ENCODE measurements at regions not wholly inside any gene's neighbourhood (a gene's known extent, or its start where the extent isn't known, plus 50 kb on each side); places are given as distances from the start of the nearest gene placed in this dataset.

GRCh38 chr2:145154731-145155130 is 634.8 kb upstream of the ZEB2 start:
- DNase-seq (ENCODE audit: low read depth in 4 of 4, low spot score in 3 of 4): no peak

GRCh38 chr2:145146691-145147090 is 626.8 kb upstream of the ZEB2 start:
- DNase-seq (ENCODE audit: low read depth in 4 of 4, low spot score in 3 of 4): no peak

DNA sequence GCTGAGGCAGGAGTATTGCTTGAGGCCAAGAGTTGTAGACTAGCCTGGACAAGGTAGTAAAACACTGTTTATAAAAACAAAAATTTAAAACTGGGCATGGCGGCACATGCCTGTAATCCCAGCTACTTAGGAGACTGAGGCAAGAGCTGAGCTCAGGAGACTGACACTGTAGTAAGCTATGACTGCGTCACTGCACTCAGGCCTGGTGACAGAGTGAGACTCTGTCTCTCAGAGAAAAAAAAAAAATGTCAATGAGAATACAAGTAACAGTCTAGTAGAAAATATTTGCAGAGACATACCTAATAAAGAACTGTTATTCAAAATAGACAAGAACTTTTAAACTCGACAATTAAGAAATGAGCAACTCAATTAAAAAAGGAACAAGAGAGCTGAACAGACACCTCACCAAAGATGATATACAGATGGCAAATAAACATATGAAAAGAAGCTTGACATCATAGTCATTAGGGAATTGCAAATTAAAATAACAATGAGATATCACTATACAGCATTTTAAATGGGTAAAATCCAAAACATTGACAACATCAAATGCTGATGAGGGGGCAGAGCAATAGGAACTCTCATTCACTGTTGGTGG is 624.3 kb upstream of the ZEB2 start:
- DNase-seq (ENCODE audit: low read depth in 4 of 4, low spot score in 3 of 4): no peak

- no peak for DNase-seq (ENCODE audit: low read depth in 4 of 4, low spot score in 3 of 4)
These were observed 622.1 kb upstream of the ZEB2 start for GRCh38 chr2:145141981-145142380.

GRCh38 chr2:145140658-145141057 is 620.7 kb upstream of the ZEB2 start:
- DNase-seq (ENCODE audit: low read depth in 4 of 4, low spot score in 3 of 4): no peak

DNA sequence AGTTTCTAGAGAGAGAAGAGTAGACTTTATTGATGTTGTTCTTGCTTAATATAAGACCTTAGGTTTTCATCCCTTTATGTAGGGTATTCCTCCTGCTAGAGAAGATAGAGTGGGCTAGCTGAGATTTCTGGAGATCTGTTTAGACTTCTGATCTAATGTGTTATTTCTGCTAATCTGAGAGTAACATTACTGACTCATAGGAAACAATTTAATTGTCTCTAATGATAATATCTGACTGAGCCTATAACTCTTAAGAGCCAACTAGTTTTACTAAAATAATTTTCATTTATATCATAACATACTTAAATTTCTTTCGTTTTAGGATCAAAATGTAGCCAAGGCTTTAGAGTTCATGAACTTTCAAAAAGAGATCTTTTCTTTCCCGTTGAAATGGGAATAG is 618.7 kb upstream of the ZEB2 start:
- DNase-seq (ENCODE audit: low read depth in 4 of 4, low spot score in 3 of 4): no peak

- no peak for DNase-seq (ENCODE audit: low read depth in 4 of 4, low spot score in 3 of 4)
These were observed 618.0 kb upstream of the ZEB2 start for GRCh38 chr2:145137901-145138300.

DNA sequence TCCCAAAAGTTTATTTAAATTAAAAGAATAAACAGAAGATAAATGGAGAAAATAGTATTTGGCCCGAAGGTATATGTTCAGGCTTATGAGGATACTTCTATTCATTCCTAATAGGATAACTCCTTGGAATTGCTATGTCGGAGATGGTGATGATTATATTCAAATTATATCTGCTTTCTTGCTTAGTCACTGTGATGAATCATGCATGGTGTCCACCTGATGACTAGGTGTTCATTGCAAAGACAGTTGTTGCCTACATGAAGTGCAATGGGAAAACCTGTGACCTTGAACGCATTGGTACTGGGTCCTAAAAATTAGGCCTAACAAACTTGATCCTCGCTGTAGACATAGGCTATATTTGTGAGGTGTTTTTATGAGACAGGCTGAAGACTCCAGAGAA is 617.3 kb upstream of the ZEB2 start:
- no peak for DNase-seq (ENCODE audit: low read depth in 4 of 4, low spot score in 3 of 4)

- no peak for DNase-seq (ENCODE audit: low read depth in 4 of 4, low spot score in 3 of 4)
These were observed 616.8 kb upstream of the ZEB2 start for GRCh38 chr2:145136702-145137101.

GRCh38 chr2:145126146-145126545 is 606.2 kb upstream of the ZEB2 start:
- no peak for DNase-seq (ENCODE audit: low read depth in 4 of 4, low spot score in 3 of 4)

GRCh38 chr2:145124085-145124484 is 604.2 kb upstream of the ZEB2 start:
- no peak for DNase-seq (ENCODE audit: low read depth in 4 of 4, low spot score in 3 of 4)

DNA sequence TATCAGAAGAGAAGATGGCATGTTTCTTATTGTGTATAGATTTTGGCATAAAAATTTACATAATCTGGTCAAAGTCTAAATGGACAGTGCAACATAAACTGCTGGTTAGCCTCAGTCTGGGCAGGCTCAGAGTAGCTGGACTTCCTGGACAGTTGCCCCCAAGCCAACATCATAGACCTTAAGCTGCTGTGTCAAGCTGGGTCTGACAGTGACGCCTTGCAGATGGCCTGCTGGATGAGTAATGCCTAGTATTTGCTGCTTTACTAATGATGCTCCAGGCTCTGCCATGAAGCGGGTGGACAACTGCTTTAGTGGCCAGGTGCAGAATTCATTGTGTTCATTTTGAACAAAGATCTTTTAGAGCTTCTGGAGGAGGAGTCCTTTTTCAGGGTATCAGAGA is 603.7 kb upstream of the ZEB2 start:
- DNase-seq (ENCODE audit: low read depth in 4 of 4, low spot score in 3 of 4): no peak

DNA sequence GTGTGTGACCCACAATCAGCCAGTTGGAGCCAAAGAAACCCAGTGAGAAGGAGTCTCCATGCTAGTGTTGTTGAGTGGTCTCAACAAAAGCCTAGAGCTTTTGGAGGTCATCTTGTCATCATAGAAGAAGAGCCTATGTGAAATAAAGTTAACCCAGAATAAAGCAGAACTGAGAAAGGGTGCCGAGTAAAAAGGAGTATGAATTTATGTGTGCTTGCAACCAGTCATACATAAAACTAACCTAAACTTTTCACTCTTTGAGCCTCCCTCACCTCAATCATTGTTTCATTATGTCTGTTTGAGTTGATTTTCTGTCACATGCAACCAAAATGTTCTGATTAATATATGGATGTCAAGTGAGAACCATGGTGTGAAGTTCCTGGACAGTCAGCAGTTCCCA is 599.3 kb upstream of the ZEB2 start:
- DNase-seq (ENCODE audit: low read depth in 4 of 4, low spot score in 3 of 4): no peak

- no peak for DNase-seq (ENCODE audit: low read depth in 4 of 4, low spot score in 3 of 4)
These were observed 597.2 kb upstream of the ZEB2 start for GRCh38 chr2:145116834-145117725.

DNA sequence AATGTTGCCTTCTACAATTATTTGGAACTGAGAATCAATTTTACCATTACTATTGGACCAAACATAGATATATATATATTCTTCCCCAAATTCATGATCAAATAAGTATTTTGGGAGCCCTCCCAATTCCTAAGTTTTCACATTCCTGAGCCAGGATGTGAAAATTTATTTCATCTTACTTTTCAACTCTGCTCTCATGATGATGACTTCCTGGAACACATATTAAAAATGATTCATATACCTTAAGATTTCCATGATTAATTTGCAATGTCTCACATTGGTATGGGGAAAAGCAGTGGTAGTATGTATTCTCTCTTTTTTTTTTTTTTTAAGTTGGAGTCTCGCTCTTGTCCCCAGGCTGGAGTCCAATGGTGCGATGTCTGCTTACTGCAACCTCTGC is 596.1 kb upstream of the ZEB2 start:
- no peak for DNase-seq (ENCODE audit: low read depth in 4 of 4, low spot score in 3 of 4)

DNA sequence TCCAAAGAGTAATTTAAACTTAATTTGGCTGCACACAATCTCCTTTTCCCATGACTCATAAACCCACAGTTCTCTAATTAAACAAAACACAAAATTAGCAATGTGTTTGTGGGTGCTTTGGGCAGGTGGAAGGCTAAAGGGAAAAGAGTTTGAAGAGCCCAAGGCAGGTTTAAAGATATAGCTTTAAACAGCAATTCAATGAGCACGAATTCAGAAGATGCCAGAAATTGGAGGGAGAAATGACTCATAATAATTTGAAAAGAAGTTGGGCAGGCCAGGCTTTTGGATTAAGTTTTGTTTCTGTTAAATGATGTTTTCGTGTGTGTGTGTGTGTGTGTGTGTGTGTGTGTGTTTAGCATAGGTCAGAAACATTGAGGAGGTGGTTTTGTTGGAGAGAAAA is 594.8 kb upstream of the ZEB2 start:
- DNase-seq (ENCODE audit: low read depth in 4 of 4, low spot score in 3 of 4): no peak

GRCh38 chr2:145112467-145112866 is 592.5 kb upstream of the ZEB2 start:
- no peak for DNase-seq (ENCODE audit: low read depth in 4 of 4, low spot score in 3 of 4)

GRCh38 chr2:145110668-145111356 is 590.9 kb upstream of the ZEB2 start:
- no peak for DNase-seq (ENCODE audit: low read depth in 4 of 4, low spot score in 3 of 4)

DNA sequence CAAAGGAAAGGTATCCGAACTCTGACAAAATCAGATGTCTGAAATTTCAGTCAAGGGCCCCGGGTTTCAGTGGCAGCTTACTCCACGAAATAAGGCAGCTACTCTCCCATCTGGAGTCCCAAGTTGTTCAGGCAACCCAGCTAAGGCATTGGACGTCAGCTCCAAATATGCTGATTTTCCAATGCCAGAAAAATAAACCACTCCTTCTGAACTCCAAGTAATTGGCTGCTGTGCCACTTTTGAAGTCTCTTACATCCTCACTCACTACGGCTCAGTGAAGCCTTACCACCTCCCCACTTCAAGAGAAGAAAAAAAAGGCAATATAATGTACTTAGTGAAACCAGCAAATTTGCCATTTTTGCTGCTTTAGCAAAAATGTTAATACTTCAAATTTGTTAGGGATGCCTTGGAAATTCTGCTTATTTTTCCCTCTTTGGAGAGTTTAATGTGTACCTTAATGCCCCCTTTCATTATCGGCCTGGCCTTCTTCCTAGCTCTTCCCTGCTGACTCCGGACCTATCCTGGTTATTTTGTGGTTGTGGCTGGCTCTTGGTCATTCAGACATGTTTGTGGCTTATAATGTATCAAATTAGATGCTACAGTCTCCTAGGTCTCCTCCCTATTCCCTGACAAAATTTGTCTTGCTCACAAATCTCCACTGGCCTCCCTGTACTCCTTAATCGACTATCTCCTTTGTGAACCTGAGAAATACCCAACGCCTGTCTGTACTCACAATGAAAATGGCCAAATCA is 589.2 kb upstream of the ZEB2 start:
- DNase-seq (ENCODE audit: low read depth in 4 of 4, low spot score in 3 of 4): no peak

GRCh38 chr2:145108361-145108778 is 588.5 kb upstream of the ZEB2 start:
- no peak for DNase-seq (ENCODE audit: low read depth in 4 of 4, low spot score in 3 of 4)

DNA sequence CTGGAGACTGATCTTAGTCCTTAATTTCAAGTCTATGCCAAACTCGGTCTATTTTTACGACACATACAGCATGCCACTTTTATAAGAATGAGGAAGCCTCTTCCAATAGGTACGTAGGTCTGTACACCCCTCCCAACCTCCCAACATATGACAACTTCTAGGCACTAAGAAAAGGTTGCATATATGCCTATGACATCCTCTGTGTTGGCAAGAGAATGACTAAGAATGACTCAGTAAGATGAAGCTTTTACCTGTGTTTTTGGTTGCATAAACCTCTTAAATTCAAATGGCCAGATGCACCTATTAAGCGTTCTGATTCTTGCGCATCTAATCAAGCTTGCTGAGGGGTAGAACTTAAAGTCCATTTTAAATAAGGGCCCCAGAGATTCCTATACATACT is 586.4 kb upstream of the ZEB2 start:
- DNase-seq (ENCODE audit: low read depth in 4 of 4, low spot score in 3 of 4): no peak
